ENCODE measurements at regions not wholly inside any gene's neighbourhood (a gene's known extent, or its start where the extent isn't known, plus 50 kb on each side); places are given as distances from the start of the nearest gene placed in this dataset.

DNA sequence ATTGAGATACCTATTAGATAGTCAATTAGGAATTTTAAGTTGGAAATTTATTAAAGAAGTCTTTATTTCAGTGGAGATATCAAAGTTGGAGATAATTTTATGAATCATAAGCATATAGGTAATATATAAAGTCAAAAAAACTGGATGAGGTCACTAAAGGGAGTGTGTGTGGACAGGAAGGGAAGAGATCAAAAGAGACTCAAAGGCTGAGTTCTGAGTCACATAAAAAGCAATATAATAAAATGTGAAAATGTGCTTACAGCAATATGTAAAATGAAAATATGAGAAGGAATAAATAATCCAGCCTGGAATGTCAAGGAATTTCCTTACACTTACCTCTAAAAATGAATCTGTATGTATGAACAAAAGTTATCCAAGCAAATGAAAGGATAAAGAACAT, 583.3 kb upstream of the SORCS1 start:
- Histone ChIP-seq H3K36me3 (ENCODE audit: insufficient read depth, low read length) (no peaks in the 10 kb centered on the region), H4K20me1 (ENCODE audit: insufficient read depth, low read length) (no peaks in the 10 kb centered on the region), H2AFZ (ENCODE audit: low read length) (no peak overlapping the region), H3K4me1 (ENCODE audit: insufficient read depth, low read length, poor library complexity, severe bottlenecking) (no peaks in the 10 kb centered on the region), H3K4me3 (ENCODE audit: low read depth, low read length, poor library complexity, severe bottlenecking) (no peak overlapping the region), H3K9me3 (ENCODE audit: low read length) (peaks cover 6% of the 10 kb centered on the region; the same call in 1 of the 2 replicates), H3K79me2 (ENCODE audit: insufficient read depth, low read depth, low read length) (no peaks in the 10 kb centered on the region), H3K27ac (ENCODE audit: low read depth, low read length, poor library complexity, severe bottlenecking) (no peak overlapping the region), H3K9me2 (ENCODE audit: insufficient read depth, low read length) (no peaks in the 10 kb centered on the region), H3K4me2 (ENCODE audit: low read length) (no peak overlapping the region)
- no TSS peak for BruUV-seq (replicated peaks)
- DNase-seq (ENCODE audit: low spot score), result no peak
- intact Hi-C loops (cut with micrococcal nuclease; ENCODE audit: unreplicated experiment), result no loop called here
- CTCF ChIA-PET (ENCODE audit: unreplicated experiment), result no interaction called here
- TF ChIP-seq, protein P1, sequence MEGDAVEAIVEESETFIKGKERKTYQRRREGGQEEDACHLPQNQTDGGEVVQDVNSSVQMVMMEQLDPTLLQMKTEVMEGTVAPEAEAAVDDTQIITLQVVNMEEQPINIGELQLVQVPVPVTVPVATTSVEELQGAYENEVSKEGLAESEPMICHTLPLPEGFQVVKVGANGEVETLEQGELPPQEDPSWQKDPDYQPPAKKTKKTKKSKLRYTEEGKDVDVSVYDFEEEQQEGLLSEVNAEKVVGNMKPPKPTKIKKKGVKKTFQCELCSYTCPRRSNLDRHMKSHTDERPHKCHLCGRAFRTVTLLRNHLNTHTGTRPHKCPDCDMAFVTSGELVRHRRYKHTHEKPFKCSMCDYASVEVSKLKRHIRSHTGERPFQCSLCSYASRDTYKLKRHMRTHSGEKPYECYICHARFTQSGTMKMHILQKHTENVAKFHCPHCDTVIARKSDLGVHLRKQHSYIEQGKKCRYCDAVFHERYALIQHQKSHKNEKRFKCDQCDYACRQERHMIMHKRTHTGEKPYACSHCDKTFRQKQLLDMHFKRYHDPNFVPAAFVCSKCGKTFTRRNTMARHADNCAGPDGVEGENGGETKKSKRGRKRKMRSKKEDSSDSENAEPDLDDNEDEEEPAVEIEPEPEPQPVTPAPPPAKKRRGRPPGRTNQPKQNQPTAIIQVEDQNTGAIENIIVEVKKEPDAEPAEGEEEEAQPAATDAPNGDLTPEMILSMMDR (conservative IDR thresholded peaks at IDR 0.05; ENCODE audit: low read length), result no peak
- TF ChIP-seq EZH2phosphoT487 (IDR thresholded peaks at IDR 0.05; ENCODE audit: borderline replicate concordance, low read depth, low read length), result no peak
- POLR2A ChIA-PET, result no interaction called here

DNA sequence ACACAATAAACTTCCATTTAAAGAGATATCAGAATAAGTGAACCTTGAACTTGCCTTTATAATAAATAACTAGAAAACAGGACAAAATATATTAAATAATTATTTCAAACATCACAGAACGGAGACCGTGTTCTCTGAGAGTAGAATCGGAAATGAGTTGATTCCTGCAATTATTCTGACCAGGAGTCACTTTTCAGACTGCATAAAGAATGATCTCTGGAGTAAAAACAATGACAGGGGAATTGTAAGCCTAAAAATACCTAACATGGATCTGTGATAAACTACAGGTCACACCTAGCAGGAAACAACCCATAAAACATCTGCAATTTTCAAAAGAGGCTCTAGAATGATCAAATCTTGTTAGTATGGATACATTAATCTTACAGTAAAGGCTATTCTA, 577.5 kb upstream of the SORCS1 start:
- no TSS peak for BruUV-seq (replicated peaks)
- Histone ChIP-seq H2AFZ (ENCODE audit: low read length) (no peak overlapping the region), H3K4me1 (ENCODE audit: insufficient read depth, low read length, poor library complexity, severe bottlenecking) (no peaks in the 10 kb centered on the region), H3K79me2 (ENCODE audit: insufficient read depth, low read depth, low read length) (no peaks in the 10 kb centered on the region), H3K9me2 (ENCODE audit: insufficient read depth, low read length) (no peaks in the 10 kb centered on the region), H3K36me3 (ENCODE audit: insufficient read depth, low read length) (no peaks in the 10 kb centered on the region), H3K9me3 (ENCODE audit: low read length) (no peaks in the 10 kb centered on the region), H4K20me1 (ENCODE audit: insufficient read depth, low read length) (no peaks in the 10 kb centered on the region), H3K4me2 (ENCODE audit: low read length) (no peak overlapping the region), H3K27ac (ENCODE audit: low read depth, low read length, poor library complexity, severe bottlenecking) (no peak overlapping the region), H3K4me3 (ENCODE audit: low read depth, low read length, poor library complexity, severe bottlenecking) (no peak overlapping the region)
- ChIA-PET POLR2A (interaction anchor here (0.6 kb wide), 1 partner anchor 10 kb away, joined by 3 read pairs; no protein-coding TSS in a partner anchor), CTCF (ENCODE audit: unreplicated experiment) (no interaction called here)
- DNase-seq (ENCODE audit: low spot score), result no peak
- TF ChIP-seq EZH2phosphoT487 (IDR thresholded peaks at IDR 0.05; ENCODE audit: borderline replicate concordance, low read depth, low read length), result no peak
- TF ChIP-seq, protein P1 (conservative IDR thresholded peaks at IDR 0.05; ENCODE audit: low read length), result no peak
- intact Hi-C loops (cut with micrococcal nuclease; ENCODE audit: unreplicated experiment), result no loop called here

DNA sequence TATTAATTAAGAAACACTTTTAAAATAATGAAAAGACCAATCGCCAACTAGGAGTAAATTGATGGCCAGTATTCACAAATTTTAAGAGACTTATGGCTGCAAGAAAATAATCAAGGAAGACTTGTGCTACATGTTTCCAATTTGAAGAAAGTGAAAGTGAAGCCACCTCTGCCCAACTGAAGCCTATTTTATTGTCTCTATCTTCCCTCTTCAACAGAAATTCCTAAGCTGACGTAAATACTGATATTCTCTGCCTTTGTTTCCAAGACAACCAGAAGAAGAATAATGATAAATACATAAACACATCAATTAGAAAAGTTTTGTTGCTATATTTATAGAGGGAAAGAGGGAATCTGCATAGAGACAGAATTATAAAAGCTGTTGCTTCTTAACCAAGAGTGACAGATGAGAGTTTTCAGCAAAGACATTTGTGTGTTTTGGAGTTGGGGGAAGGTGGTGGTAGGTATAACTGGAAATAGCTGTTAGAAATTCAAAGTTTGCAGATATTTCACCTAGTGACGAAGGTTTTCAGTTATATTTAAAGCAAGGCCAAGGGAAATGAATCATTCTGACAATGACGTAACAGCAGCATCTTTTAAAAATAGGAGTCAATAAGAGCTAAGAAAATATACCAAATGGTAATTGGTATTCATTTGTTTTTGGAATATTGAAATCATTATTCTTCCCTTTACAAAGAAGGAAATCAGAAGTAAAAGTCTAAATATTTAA, 576.6 kb upstream of the SORCS1 start:
- no peak for TF ChIP-seq EZH2phosphoT487 (IDR thresholded peaks at IDR 0.05; ENCODE audit: borderline replicate concordance, low read depth, low read length)
- TF ChIP-seq, protein P1 (conservative IDR thresholded peaks at IDR 0.05; ENCODE audit: low read length), result no peak
- H4K20me1 ChIP-seq (ENCODE audit: insufficient read depth, low read length), result no peaks in the 10 kb centered on the region
- BruUV-seq (replicated peaks), result no TSS peak
- no peaks in the 10 kb centered on the region for H3K9me3 ChIP-seq (ENCODE audit: low read length)
- no peak overlapping the region for H3K4me3 ChIP-seq (ENCODE audit: low read depth, low read length, poor library complexity, severe bottlenecking)
- H2AFZ ChIP-seq (ENCODE audit: low read length), result no peak overlapping the region
- POLR2A ChIA-PET, result no interaction called here
- CTCF ChIA-PET (ENCODE audit: unreplicated experiment), result no interaction called here
- no peaks in the 10 kb centered on the region for H3K9me2 ChIP-seq (ENCODE audit: insufficient read depth, low read length)
- no peak overlapping the region for H3K27ac ChIP-seq (ENCODE audit: low read depth, low read length, poor library complexity, severe bottlenecking)
- no peak overlapping the region for H3K4me2 ChIP-seq (ENCODE audit: low read length)
- intact Hi-C loops (cut with micrococcal nuclease; ENCODE audit: unreplicated experiment), result no loop called here
- H3K4me1 ChIP-seq (ENCODE audit: insufficient read depth, low read length, poor library complexity, severe bottlenecking), result no peaks in the 10 kb centered on the region
- no peaks in the 10 kb centered on the region for H3K79me2 ChIP-seq (ENCODE audit: insufficient read depth, low read depth, low read length)
- H3K36me3 ChIP-seq (ENCODE audit: insufficient read depth, low read length), result no peaks in the 10 kb centered on the region
- DNase-seq (ENCODE audit: low spot score), result no peak

Data from OCI-LY7 (cell line).